HG03135 (cell line): ENCODE measurements at regions not wholly inside any gene's neighbourhood (a gene's known extent, or its start where the extent isn't known, plus 50 kb on each side); places are given as distances from the start of the nearest gene placed in this dataset.

Source experiments
- ATAC-seq: cut with Tn5 transposase; IDR thresholded peaks from one replicate; pipeline ENCODE4 v1.9.1; 2021; ENCODE audit warnings: mild to moderate bottlenecking, moderate library complexity; ENCODE audit not compliant: unreplicated experiment

- no peak for ATAC-seq
Observed at GRCh38 chr18:11279461-11279860, 130.1 kb upstream of the PIEZO2 start.

- no peak for ATAC-seq
Observed at GRCh38 chr18:11276678-11277077, 127.3 kb upstream of the PIEZO2 start.

- no peak for ATAC-seq
Observed at GRCh38 chr18:11274144-11274794, 124.9 kb upstream of the PIEZO2 start.

- no peak for ATAC-seq
Observed at GRCh38 chr18:11272516-11272915, 123.1 kb upstream of the PIEZO2 start.

GRCh38 chr18:11271954-11272353, 122.6 kb upstream of the PIEZO2 start:
- no peak for ATAC-seq

- no peak for ATAC-seq
Observed at GRCh38 chr18:11269257-11269656, 119.9 kb upstream of the PIEZO2 start.

GRCh38 chr18:11268741-11269233, 119.4 kb upstream of the PIEZO2 start:
- no peak for ATAC-seq

- ATAC-seq = no peak
Observed at GRCh38 chr18:11268153-11268552, 118.8 kb upstream of the PIEZO2 start.

- no peak for ATAC-seq
Observed at GRCh38 chr18:11266781-11267480, 117.6 kb upstream of the PIEZO2 start.

- ATAC-seq = no peak
Observed at GRCh38 chr18:11261486-11261885, 112.1 kb upstream of the PIEZO2 start.

GRCh38 chr18:11260961-11261461, 111.6 kb upstream of the PIEZO2 start:
- no peak for ATAC-seq

GRCh38 chr18:11259469-11260150, 110.2 kb upstream of the PIEZO2 start:
- ATAC-seq = no peak

GRCh38 chr18:11258039-11258610, 108.8 kb upstream of the PIEZO2 start:
- ATAC-seq = no peak

- ATAC-seq = no peak
Observed at GRCh38 chr18:11256251-11256650, 106.9 kb upstream of the PIEZO2 start.

GRCh38 chr18:11251891-11252270, 102.5 kb upstream of the PIEZO2 start:
- no peak for ATAC-seq

GRCh38 chr18:11251229-11251890, 102.0 kb upstream of the PIEZO2 start:
- no peak for ATAC-seq

- no peak for ATAC-seq
Observed at GRCh38 chr18:11249391-11249790, 100.0 kb upstream of the PIEZO2 start.

- ATAC-seq = no peak
Observed at GRCh38 chr18:11247381-11247970, 98.1 kb upstream of the PIEZO2 start.

- ATAC-seq = no peak
Observed at GRCh38 chr18:11246495-11247300, 97.3 kb upstream of the PIEZO2 start.

GRCh38 chr18:11245879-11246278, 96.5 kb upstream of the PIEZO2 start:
- ATAC-seq = no peak
